GM19372 (cell line): ENCODE measurements at regions not wholly inside any gene's neighbourhood (a gene's known extent, or its start where the extent isn't known, plus 50 kb on each side); places are given as distances from the start of the nearest gene placed in this dataset.

ENCODE experiments used
- ATAC-seq: cut with Tn5 transposase; IDR thresholded peaks from one replicate; pipeline ENCODE4 v1.9.1; 2021; ENCODE audit warnings: mild to moderate bottlenecking, low read depth, moderate library complexity; ENCODE audit not compliant: unreplicated experiment

DNA sequence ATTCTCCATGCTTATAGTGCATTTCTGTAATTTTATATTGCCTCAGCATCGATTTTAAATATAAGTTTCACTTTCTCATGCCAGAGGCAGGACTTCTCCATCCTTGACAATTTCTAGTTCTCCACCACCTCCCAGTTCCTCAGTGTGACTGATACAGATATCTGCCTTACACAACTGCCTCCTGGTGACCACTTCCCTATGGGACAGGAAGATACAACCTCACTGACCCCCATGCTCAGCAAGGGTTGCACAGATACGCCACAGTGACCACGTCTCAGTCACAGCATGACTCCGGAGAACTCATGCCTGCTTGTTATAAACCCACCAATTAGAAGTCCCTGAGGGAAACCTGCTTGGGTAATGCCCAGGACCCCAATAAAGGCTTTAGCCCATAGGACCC is 284.0 kb upstream of the MC4R start:
- no peak for ATAC-seq

DNA sequence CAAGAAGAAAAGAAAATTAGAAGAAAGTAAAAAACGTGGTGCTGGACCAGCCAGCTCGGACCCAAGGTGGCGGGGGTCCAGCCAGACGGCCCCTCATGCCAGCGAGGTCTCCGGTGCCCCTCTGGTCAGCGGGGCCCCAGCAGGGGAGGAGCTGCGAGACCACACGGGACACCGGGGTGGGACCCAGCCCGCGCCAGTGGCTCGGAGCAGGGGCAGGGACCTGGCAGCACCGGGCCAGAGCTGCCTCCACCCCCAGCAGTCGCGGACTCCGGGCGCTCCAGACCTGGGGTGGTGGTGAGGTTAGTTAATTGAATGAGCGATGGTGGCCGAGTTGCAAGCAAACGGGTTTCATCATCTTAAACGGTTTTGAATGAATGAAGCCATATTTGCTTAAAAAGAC is 289.9 kb upstream of the MC4R start:
- no peak for ATAC-seq

DNA sequence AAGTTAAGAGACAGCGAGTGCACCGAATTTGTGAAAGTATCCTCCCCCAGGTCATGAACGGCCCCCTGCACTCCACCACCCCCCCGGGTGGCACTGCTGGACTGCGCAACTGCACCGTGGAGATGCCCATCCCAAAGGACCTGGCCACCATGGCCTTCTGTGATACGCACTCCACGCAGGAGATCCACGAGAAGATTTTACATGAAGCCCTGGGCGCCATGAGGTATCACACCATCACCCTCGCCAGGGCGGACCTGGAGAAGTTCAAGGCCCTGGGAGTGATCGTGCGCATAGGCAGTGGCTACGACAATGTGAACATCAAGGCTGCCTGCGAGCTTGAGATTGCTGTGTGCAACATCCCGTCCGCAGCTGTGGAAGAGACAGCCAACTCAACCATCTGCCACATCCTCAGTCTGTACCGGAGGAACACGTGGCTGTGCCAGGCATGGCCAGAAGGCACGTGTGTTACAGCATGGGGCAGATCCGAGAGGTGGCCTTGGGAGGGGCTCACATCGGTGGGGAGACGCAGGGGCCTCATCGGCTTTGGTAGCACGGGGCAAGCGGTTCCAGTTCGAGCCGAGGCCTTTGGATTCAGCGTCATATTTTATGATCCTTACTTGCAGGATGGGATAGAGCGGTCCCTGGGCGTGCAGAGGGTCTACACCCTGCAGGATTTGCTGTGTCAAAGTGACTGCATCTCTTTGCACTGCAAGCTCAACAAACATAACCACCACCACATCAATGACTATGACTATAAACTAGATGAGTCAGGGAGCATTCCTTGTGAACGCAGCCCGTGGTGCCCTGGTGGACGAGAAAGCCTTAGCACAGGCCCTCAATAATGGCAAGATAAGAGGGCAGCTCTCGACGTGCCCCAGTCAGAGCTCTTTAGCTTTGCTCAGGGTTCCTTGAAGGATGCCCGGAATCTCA is 290.8 kb upstream of the MC4R start:
- no peak for ATAC-seq

DNA sequence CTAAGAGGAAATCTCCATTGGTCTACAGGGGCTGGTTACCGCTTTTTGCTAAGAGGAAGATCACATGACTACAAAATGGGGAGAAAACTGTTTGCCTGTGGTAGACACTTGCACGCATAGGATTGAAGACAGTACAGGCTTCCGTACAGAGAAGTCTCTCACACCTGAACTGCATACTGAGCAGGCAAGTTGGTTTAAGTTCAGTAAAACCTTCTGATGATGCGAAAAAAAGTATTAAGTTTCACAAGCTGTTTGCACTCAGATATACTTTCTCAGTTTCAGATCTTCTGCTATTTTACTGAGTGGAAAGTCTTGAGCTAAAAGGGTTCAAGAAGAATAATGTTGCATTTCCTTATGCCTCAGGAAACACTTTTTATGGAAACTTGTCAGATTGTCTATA is 292.2 kb upstream of the MC4R start:
- ATAC-seq: peak; percentile 49

DNA sequence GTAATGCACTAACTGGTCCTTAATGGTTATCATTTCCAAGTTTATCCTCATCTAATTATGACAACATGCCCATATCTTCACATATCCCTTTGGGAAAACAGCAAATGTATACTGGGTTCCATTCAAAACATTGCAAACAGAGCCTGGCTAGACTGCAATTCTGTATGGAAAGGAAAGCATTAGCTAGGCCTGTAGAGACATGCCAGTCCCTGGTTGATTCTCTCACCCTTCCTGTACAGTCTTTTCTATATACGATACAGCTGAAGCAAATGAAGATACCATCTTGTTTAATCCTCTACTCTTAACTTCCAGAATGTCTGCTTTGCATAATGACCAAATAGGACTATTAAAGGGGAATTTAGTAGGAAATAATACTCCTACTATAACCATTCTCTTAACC is 294.4 kb upstream of the MC4R start:
- no peak for ATAC-seq

DNA sequence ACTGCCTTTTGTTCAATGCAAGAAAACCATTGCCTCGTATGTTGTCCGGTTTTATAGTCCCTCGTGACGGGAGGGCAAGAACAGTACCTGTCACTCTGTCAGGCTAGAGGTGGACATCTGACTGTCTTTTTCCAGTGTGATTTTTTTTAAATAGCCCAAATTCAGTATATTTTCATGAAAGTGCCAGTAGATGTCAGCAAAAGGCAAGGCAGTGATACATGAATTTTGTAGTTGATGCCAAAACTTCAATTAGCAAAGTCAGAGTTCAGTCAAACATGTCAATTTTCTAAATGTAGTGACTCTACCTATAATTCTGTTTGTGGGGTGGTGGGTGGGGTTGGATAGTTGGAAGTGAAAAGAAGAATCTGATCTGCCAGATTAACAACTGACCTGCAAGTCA is 296.0 kb upstream of the MC4R start:
- ATAC-seq: no peak

DNA sequence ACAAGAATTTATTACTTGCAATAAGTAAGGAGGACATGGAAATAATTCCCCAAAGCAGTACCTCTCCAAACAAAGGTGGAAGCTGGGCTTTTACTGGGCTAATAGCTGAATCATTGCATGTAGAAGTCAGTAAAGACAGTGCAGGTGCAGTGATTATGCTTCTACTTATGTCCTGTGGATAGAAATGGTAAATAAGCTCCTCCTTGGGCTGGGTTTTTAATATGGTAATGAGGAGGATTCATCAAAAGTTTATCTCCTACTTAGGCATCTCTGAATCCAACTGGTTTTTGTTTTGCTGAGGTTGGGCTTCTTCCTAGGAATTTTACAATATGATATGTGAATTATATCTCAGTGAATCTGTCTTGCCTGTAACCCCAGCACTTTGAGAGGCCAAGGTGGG is 297.4 kb upstream of the MC4R start:
- no peak for ATAC-seq

DNA sequence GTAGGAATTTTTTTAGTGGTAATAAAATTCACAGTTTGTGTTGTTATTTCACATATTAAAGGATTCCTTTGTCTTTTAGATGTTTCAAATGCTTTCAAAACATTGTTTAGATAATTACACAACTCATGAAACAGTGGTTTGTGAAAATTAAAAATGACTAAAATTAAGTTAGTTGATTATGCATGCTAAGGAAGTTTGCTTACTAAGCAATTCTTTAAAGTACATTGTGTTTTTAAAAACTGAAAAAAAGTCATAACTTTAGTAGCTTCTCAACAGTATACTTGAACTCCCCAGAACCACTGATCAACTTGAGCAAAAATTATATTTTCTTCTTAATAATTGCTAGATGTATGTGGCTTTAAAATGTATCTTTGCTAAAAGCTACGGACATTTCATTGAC is 298.4 kb upstream of the MC4R start:
- no peak for ATAC-seq

DNA sequence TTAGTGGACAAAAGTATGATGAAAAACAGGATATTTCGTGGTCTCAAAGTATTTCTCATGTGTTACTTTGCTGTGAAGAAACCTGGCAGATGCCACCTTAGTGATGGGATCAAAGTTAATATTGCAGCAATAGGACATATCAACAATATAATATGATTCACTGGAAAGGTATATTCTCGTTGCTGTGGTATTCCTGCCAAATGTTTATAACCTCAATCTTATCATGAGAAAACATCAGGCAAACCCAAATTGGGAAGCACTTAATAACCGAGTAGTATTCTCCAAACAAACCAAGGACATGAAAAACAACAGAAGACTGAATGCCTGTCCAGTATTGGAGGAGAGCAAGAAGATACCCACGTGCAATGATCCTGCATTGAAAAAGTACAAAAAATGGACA is 302.6 kb upstream of the MC4R start:
- no peak for ATAC-seq

DNA sequence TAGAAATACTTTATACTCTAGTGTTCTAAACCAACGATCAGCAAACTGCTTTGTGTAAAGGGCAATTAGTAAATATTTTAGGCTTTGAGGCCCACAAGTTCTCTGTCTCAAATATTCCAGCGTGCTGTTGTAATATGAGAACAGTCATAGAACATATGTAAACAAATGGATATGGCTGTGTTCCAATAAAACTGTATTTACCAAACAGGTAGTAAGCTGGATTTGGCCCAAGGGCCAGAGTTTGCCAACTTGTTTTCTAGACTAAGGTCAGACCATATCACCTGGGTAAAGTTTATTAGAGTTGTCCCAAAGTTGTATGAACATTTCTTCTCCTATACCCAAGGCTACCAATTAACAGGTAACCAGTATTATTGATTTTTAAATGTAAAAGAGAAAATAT is 303.2 kb upstream of the MC4R start:
- no peak for ATAC-seq

DNA sequence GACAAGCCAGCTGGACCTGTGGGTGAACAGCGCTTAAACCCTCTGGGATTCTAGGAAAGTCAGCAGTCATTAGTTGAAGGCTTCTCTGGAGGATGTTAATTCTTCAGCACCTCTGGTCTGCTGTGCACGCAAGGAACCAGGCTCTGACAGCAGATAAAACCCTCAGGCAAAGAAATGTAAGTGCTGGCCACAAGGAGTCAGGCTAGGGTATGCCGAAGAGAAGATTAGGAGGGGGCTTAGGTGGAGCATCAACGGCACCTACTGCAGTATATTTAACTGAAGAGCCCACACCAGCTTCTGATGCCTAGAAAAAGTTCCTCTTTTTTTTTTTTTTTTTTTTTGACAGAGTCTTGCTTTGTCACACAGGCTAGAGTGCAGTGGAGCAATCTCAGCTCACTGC is 304.2 kb upstream of the MC4R start:
- ATAC-seq: no peak

DNA sequence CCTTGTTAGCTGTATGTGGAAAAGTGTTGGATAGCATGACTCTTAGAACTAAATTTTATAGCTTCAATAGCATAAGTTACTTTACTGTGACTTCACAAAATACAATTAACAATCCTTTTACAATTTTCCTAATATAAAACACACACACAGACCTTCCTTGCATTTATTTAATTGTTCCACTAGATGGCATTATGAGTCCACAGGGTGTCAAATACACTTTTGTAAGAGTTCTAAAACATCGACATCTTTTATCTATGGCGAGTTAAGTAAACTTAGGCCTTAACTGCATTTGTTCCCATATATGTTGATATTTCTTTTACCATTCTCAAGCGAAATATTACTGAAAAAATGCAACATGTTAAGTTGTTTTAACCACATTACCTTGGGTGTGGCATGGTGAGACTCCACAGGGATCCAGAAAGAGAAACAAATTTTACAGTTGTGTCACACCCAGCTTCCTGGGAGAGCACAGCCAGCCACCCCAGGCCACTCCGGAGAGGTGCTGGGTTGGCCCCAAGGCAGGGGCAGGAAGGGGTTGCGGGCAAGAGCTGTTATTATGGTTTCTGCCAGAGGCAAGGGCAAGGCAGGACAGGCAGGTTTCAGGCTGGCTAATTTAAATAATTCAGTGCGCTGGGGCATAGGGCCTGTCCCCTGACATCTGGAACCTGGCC is 312.4 kb upstream of the MC4R start:
- no peak for ATAC-seq

DNA sequence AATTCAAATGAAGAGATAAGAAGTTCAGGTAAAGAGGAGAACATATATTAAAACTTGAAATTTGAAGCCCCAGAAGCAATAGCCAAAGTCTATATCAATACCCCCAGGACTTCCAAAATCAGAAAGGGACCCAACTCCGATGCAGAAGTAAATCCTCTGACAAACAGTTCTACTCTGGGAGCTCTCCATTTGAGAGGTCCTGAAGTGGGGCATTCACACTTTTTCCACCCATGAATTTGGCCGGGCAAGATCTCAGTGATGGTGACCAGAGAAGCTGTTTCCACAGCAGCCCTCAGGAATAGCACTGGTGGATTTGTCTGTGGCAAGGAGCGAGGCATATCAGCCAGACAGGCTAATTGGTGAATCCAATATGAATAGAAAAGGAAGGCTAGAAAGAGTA is 313.6 kb upstream of the MC4R start:
- ATAC-seq: no peak

DNA sequence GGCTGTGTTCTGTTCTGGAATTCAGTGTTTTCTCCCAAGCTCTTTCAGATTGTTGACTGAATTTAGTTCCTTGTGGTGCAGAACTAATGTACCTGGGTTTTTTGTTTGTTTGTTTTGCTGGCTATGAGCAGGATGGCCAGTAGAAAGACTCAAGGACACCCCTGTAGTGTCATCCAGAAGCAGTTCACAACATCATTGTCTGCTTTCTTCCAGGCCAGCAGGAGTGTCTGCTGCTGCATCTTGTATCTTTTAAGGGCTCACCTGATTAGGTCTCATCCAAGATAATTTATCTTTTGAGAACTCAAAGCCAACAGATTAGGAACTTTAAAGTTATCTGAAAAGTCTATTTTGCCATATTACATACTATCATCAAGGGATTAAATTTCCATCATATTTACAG is 318.5 kb upstream of the MC4R start:
- no peak for ATAC-seq

DNA sequence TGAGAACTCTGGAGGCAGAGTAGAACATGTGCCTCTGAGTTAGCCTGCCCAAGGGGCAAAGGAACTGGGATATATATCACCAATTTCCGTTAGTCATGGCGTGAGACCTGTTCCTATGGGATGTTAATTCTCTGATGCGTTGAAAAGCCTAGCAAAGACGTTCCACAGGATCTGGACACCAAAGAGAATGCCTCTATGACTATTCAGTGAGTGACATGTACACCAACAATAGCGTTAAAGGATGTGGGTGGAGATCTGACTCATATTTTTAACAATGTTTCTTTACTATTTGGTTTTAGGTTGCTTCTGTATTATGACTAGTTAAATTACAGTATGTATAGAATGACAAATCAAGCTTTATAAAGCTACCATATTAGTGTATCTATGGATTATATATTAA is 320.9 kb upstream of the MC4R start:
- ATAC-seq: no peak

DNA sequence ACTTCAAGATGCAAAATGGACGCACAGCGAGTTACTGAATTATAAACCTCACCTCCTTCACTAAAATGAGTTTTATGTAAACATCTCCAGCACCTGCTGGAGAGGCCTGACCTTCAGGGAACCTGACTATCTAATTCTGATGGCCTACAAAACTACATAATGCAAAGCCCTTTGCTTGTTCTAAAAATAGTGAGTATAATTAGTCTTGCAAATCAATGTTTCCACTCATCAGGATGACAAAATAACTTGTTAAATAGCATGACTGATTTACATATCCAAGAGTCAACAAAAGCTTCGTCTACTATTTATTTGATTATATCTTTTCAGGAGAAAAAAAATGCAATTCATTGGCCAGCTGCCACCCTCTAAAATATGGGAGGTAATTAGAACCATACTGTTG is 326.3 kb upstream of the MC4R start:
- ATAC-seq: no peak

DNA sequence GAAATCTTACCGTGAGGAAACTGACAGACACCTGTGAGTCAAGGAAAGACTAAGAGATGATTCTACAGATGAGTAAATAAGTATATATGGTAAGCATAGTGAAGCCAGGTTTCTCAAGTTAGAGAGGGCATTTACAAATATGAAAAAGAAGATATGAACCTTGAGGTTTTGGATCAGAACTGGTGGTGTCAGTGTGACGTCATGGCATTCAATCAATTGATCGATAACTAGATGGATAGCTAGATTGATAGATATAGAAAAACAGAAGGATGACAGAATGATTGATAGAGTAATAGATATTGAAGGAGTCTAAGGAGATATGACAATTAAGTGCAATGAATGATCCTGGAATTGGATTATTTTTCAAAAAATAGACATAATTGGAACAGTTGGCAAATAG is 350.2 kb upstream of the MC4R start:
- ATAC-seq: no peak

DNA sequence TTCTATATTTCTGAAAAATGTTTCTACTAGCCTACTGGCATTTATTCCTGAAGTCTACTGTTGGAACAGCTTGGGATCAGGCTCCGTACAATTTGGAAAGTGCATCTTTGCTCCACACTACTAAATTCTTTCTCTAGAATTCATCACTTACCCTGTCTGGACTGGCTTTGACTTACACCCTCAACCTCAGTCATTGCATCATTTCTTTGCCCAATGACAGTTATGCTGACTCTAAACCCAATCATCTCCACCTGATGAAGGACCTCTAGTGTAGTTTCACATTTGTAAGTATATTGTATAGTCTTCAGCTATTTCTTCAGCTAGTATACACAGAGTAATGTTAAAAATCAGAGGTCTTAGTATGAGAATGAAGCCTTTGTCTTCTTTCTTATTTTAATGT is 359.6 kb upstream of the MC4R start:
- ATAC-seq: no peak

DNA sequence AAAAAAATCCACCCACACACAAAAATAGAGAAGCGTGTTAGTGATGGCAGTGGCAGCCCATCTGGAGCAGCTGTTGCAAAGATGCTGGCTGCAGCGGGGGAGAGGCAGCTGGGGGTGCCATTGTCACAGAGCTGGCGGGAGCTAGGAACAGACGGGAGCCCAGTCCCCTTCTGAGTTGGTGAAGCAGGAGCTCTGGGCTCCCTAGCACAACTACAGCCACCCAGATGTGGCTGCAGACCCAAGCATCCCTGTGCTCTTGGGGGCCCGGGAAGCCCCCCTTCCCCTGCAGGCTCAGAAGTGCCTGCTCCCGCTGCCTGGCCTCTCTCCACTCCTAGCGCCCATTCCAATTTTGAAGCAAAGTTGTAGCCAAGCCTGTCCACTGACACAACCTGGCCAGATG is 366.6 kb upstream of the MC4R start:
- ATAC-seq: no peak

DNA sequence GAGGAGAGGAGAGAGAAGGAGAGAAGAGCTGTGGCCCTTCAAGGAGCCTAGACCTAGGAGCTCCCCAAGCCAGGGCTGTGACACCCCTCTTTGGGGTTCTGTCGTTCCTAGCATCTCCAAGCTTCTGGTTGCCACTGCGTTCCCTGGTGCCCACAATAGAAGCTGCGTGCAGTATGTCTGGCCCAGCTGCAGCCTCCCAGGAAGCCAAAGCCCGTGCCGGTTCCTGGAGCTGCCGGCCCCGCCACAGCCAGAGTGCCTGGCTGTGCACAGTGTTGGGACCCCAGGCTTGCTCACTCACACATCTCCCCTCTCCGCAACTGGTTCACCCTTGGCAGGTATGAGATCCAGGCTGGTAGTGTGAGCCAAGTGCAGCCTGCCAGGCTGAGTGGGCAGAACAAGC is 367.7 kb upstream of the MC4R start:
- no peak for ATAC-seq

DNA sequence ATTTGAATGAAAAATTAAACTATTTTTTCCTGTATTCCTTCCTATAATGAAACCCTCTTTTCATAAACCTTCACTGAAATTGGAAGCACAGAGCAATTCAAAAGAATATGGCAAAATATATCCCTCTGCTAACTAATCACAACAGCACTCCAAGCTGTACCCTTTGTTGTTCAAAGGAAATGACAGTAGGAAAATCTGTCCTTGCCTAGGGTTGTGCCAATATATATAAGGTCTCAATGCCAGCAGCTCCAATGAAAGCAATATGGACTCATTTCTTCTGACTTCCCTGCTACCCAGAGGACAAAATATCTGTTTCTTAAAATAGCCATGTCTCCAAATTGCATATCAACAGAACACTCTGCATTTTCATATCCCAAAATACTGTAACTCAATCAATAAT is 373.9 kb upstream of the MC4R start:
- ATAC-seq: no peak

DNA sequence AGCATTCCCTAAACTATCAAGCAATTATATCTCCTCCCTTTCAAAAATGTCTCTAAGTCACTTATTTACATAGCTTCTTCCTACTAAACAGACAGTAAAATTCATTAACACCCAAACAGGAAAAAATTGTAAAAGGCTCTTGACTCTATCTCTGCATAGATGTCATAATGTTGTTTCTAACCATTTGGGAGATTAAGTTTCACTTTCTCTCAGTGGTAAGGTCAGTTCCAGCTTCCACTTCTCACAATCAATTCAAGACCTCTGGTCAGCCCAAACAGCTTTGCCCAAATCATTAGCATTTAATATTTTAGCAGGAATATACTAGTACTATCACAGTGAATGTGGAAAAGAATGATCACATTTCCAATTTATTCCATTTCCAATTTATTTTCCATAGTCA is 374.3 kb upstream of the MC4R start:
- ATAC-seq: no peak
